ENCODE measurements at regions not wholly inside any gene's neighbourhood (a gene's known extent, or its start where the extent isn't known, plus 50 kb on each side); places are given as distances from the start of the nearest gene placed in this dataset.

DNA sequence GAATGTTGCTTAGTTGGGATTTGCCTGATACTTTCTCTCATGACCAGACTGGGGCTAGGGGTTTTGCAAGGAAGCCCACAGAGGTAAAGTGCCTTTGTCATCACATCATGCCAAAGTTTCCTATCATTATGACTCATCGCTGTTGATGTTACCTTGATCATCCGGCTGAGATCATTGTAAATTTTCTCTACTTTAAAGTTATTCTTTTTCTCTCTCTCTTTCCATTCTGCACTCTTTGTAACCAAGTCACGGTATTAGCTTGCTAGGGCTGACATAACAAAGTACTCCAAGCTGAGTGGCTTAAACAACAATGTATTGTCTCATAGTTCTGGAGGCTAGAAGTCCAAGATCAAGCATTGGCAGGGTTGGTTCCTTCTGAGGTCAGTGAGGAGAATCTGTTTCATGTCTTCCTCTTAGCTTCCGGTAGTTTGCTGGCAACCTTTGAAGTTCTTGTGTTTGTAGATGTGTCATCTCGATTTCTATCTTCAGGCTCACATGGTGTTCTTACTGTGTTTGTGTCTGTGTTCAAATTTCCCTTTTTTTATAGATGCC is 113.0 kb downstream of the DTHD1 start:
- TF ChIP-seq, protein P1, sequence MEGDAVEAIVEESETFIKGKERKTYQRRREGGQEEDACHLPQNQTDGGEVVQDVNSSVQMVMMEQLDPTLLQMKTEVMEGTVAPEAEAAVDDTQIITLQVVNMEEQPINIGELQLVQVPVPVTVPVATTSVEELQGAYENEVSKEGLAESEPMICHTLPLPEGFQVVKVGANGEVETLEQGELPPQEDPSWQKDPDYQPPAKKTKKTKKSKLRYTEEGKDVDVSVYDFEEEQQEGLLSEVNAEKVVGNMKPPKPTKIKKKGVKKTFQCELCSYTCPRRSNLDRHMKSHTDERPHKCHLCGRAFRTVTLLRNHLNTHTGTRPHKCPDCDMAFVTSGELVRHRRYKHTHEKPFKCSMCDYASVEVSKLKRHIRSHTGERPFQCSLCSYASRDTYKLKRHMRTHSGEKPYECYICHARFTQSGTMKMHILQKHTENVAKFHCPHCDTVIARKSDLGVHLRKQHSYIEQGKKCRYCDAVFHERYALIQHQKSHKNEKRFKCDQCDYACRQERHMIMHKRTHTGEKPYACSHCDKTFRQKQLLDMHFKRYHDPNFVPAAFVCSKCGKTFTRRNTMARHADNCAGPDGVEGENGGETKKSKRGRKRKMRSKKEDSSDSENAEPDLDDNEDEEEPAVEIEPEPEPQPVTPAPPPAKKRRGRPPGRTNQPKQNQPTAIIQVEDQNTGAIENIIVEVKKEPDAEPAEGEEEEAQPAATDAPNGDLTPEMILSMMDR (IDR thresholded peaks at IDR 0.05; ENCODE audit: low read depth, low read length), result no peak
- DNase-seq (ENCODE audit: low read depth in 2 of 2), result no peak
- H3K4me3 ChIP-seq (replicated peaks in 1 of 2; ENCODE audit: low read depth in 2 of 2, low read length in 2 of 2), result no peak overlapping the region

DNA sequence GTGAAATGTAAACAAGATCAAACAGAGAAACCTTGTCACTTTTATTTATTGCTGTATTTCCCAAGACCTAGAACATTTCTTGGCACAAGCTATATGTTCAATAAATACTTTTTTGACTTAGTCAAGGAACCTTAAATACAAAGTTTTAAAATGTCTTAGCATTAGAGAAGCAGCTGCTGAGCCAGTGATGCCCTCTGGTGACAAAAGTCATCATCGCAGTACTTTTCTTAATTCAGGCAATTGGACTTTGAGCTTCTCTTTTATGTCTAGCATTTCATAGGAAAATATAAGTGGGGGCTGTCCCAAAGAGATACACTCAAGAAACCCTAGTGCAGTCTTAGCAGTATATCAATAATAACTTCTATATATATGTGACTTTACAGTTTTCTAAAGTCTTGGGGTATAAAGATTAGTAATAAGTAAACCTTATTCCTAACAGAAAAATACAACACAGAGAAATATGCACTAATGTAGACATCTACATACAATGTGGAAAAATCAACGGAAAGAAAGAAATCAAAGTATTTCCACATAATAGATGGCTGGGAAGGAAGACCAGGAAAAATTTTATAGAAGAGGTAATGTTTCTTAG is 118.4 kb downstream of the DTHD1 start:
- TF ChIP-seq, protein P1 (IDR thresholded peaks at IDR 0.05; ENCODE audit: low read depth, low read length), result peak; percentile 41
- no peak overlapping the region for H3K4me3 ChIP-seq (replicated peaks in 1 of 2; ENCODE audit: low read depth in 2 of 2, low read length in 2 of 2)
- DNase-seq (ENCODE audit: low read depth in 2 of 2), result peak; percentile 14 to 18

DNA sequence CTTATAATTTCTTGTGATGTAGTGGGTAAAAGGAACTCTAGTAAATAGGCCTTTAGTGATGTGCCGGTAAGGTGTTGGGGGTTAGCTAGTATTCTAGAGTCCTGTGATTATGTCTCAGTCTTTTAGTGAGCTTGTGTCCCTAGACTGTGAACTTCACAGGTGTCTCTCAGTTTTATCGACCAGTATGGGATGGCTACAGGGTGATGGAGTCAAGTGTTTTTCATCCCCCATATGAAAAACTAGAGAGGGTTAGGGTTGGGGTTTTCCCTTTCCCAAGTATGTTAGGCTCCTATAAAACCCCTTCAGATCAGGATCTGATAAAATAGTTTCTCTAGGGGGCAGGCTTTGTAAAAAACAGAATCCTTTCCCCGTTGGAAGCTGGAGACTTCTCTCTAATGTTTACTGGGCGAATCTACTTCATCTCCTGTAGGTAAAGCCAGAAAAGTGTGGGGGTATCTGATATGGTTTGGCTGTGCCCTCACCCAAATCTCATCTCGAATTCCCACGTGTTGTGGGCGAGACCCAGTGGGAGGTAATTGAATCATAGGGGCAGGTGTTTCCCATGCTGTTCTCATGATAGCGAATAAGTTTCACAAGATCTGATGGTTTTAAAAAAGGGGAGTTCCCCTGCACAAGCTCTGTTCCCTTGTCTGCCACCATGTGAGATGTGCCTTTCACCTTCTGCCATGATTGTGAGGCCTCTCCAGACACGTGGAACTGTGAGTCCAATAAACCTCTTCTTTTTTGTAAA is 120.8 kb downstream of the DTHD1 start:
- DNase-seq (ENCODE audit: low read depth in 2 of 2), result no peak
- TF ChIP-seq, protein P1 (IDR thresholded peaks at IDR 0.05; ENCODE audit: low read depth, low read length), result no peak
- no peak overlapping the region for H3K4me3 ChIP-seq (replicated peaks in 1 of 2; ENCODE audit: low read depth in 2 of 2, low read length in 2 of 2)

DNA sequence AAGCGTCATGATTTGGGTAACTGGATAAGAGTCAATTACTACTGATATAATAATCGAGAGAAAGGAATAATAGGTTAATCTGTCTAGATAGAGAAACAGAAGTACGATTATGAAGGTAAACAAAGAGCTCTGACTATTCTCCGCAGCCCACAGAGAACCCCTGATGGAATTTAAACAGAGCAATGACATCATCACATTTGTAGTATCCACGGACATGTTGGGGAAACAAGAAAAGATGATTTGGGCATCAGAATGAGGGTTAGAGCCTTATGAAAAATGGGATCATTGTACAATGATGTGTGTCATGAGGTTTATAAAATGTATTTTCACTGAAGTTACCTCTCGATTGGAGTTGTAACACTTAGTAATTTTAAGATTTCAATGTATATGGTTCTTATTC is 129.9 kb downstream of the DTHD1 start:
- DNase-seq (ENCODE audit: low read depth in 2 of 2), result no peak
- TF ChIP-seq, protein P1 (IDR thresholded peaks at IDR 0.05; ENCODE audit: low read depth, low read length), result no peak
- no peak overlapping the region for H3K4me3 ChIP-seq (replicated peaks in 1 of 2; ENCODE audit: low read depth in 2 of 2, low read length in 2 of 2)

DNA sequence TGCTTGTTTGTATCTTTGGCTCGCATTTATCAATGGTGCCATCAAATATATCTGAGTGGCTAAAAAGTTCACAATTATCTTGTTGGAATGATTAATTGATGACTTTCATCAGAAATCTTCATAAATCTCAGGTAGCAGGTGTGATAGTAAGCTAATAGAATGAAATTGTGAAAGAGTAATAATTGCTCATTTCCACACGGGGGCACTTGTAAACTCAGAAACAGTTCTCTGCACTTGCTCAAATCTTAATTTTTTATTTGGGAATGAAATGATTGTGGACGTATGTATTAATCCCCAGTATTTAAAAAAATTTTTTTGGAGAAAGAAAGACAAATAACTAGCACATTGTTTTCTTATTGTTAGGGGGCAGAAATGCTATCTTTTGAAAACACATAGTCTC is 132.8 kb downstream of the DTHD1 start:
- DNase-seq (ENCODE audit: low read depth in 2 of 2), result peak in 1 of 2 donors; percentile 3
- no peak overlapping the region for H3K4me3 ChIP-seq (replicated peaks in 1 of 2; ENCODE audit: low read depth in 2 of 2, low read length in 2 of 2)
- TF ChIP-seq, protein P1 (IDR thresholded peaks at IDR 0.05; ENCODE audit: low read depth, low read length), result no peak

DNA sequence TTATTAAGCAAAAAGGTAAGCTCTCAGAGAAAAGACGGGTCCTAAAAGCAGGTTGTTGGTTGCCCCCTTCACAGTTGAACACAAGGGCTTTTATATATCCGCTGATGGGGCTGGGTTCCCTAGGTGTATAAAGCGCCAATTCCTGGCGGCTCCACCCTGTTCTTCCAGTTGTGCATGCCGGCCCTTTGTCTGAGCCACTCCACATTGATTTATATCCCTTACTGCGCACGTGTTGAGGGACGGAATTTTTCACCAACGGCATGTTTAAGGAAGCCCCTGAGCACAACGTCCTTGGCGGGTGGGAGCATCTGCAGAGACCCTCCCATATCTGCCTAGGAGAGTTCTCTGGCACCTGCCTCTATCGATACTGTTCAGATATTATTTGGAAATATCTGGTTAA is 135.7 kb downstream of the DTHD1 start:
- TF ChIP-seq, protein P1 (IDR thresholded peaks at IDR 0.05; ENCODE audit: low read depth, low read length), result no peak
- no peak for DNase-seq (ENCODE audit: low read depth in 2 of 2)
- no peak overlapping the region for H3K4me3 ChIP-seq (replicated peaks in 1 of 2; ENCODE audit: low read depth in 2 of 2, low read length in 2 of 2)
